Astrocyte of the cerebellum (primary cell): ENCODE measurements at regions not wholly inside any gene's neighbourhood (a gene's known extent, or its start where the extent isn't known, plus 50 kb on each side); places are given as distances from the start of the nearest gene placed in this dataset.

Experiments
- DNase-seq: peaks from one replicate; pipeline ENCODE4 v3.0.0-alpha.2; 2011; ENCODE audit warnings: low read depth
- H3K4me3 ChIP-seq: 2 replicates; pipeline ENCODE4 v1.5.1; 2011; ENCODE audit warnings: mild to moderate bottlenecking, low read depth, low read length, moderate library complexity
- in situ Hi-C: cut with HindIII; loops from 2 replicates; pipeline ENCODE4 v1.10.0; 2017; ENCODE audit warnings: low sequenced_read_pairs
- TF ChIP-seq, protein P1 (sequence below): IDR thresholded peaks from 2 replicates; pipeline ENCODE4 v1.5.1; 2012; ENCODE audit warnings: low read length, low read depth, moderate library complexity, mild to moderate bottlenecking; ENCODE audit errors: missing control alignments

DNA sequence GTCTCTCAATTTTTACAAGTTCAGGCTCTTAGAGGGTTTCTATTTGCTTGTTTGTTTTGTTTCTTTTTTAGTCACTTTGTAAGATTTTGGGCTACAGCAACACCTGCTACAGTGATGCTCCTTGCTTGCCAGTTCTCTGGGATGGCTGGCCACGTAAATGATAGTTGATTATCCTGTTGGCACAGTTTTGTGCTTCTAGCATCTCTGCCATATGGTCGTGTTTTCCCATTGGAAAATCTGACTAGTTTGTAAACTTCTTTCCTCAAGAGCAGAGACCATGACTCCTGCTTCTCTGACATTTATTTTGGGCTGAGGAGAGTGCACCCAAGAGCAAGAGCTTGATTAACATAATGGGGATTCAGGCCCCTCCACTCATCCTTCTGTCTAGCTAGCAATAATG, 1621.6 kb upstream of the RAG2 start:
- TF ChIP-seq, protein P1, sequence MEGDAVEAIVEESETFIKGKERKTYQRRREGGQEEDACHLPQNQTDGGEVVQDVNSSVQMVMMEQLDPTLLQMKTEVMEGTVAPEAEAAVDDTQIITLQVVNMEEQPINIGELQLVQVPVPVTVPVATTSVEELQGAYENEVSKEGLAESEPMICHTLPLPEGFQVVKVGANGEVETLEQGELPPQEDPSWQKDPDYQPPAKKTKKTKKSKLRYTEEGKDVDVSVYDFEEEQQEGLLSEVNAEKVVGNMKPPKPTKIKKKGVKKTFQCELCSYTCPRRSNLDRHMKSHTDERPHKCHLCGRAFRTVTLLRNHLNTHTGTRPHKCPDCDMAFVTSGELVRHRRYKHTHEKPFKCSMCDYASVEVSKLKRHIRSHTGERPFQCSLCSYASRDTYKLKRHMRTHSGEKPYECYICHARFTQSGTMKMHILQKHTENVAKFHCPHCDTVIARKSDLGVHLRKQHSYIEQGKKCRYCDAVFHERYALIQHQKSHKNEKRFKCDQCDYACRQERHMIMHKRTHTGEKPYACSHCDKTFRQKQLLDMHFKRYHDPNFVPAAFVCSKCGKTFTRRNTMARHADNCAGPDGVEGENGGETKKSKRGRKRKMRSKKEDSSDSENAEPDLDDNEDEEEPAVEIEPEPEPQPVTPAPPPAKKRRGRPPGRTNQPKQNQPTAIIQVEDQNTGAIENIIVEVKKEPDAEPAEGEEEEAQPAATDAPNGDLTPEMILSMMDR = no peak
- DNase-seq = no peak
- in situ Hi-C loops = no loop called here
- no peak overlapping the region for H3K4me3 ChIP-seq

DNA sequence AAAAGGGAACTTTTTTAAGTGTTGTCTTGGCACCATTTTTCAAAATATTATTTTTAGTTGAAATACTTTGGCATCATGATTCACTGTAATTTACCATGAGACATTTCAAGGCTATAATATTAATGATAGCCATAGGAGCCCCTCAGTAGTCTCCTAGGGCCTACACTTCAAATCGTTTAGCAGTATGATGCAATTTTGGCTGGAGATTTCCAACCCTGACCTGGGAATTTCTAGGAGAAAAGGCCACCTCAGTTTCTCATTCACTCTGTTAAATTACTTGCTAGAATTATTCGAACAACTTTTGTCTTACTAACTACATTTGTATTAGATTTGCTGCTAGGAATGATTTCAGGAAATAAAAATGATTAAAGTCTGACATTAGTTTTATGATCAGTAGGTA, 1610.9 kb upstream of the RAG2 start:
- TF ChIP-seq, protein P1 = no peak
- in situ Hi-C loops = no loop called here
- DNase-seq = no peak
- H3K4me3 ChIP-seq = no peak overlapping the region

DNA sequence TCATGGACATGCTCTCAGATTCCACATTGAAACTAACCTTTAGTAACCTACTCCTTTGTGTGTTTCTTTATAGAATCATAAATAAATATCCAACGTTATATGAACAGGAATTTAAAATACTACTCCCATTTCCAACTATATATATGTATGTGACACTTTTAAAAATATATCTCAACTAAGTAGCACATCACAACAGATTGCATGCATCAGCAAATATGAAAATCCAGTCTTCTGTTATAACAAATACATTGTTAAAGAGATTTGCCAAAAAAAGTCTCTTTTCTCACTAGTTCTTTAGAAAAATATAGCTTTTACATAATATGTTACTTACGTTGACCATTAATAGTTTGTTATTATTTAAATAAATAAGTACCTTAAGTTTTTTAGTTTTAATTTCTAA, 1608.6 kb upstream of the RAG2 start:
- no peak for DNase-seq
- in situ Hi-C loops = no loop called here
- H3K4me3 ChIP-seq = no peak overlapping the region
- TF ChIP-seq, protein P1 = no peak

DNA sequence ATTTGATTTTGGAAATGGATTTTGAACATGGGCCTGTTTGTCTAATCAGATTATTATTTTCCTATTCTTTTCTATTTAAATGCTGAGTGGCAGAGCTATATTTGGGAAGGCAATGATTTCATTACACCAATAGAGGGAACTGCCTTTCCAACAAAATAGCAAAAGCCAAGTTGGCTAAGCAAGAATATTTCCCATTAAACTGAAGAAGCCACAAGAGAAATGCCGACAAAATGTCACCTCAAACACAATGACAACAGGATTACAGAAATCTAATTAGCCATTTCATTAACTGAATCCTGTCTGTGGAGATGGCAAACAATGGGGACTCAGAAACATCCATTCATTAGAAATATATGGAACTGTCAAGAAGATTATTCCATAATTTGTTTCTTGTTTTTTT, 1593.1 kb upstream of the RAG2 start:
- H3K4me3 ChIP-seq = no peak overlapping the region
- in situ Hi-C loops = no loop called here
- TF ChIP-seq, protein P1 = no peak
- DNase-seq = no peak

DNA sequence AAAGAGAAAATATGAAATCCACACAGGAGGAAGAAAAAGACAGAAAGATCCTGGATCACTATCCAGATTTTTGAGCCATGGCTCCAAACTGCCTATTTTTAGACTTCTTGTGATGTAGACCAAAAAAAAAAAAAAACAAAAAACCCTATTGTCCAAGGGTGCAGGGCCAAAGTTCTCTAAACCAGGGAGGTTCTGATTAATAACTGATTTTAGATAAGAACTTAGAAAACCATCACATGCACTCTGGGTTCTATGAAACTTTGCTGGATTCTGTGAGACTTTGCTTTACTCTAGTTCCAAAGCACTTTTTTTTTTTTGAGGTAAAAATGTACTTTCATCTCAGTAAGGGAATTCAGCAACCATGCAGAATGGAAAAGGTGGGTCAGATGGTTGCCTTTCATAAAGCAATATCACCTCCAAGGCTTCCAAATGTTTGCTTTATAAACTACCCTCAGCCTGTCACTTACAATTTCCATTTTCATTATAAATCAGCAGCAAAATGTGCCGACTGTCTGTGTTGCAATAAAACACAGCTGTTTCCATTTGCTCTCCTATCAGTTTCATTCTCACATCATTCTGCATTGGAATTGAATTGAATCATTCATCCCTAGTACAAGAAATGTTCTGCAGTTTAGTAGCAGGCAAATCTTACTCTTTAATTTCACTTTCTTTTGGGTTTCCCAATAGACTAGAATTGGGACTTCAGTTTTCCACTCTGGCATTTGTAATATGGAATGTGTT, 1584.3 kb upstream of the RAG2 start:
- TF ChIP-seq, protein P1 = no peak
- DNase-seq = no peak
- H3K4me3 ChIP-seq = no peak overlapping the region
- in situ Hi-C loops = no loop called here

DNA sequence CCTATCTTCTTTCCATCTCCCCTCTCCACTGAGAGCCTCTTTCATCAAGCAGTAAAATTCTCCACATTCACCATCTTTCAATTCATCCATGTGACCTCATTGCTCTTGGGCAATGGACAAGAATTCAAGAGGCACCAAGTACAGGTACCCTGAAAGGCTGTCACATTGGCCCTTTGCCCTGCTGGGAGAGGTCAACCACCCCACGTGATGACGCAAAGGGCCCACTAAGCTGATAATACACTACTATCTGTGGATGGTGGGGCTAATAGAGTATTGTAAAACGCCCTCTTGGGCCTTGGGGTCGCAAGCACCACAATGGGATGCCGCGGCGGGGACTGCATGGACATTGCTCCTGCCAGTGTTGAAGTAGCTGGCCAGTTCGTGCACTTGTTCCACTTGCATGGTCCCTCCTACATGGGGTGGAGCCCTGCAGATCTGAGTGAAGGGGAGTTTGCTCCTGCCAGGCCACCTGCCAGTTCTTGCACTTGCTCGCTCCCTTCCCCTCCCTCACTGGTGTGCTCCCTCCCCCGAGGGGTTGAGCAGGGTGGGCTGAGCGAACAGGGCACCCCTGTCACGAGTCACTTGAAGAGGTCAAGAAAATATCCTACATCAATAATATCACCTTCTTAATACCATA, 1578.8 kb upstream of the RAG2 start:
- in situ Hi-C loops = no loop called here
- no peak overlapping the region for H3K4me3 ChIP-seq
- no peak for DNase-seq
- TF ChIP-seq, protein P1 = no peak
